ENCODE measurements at regions not wholly inside any gene's neighbourhood (a gene's known extent, or its start where the extent isn't known, plus 50 kb on each side); places are given as distances from the start of the nearest gene placed in this dataset.

DNA sequence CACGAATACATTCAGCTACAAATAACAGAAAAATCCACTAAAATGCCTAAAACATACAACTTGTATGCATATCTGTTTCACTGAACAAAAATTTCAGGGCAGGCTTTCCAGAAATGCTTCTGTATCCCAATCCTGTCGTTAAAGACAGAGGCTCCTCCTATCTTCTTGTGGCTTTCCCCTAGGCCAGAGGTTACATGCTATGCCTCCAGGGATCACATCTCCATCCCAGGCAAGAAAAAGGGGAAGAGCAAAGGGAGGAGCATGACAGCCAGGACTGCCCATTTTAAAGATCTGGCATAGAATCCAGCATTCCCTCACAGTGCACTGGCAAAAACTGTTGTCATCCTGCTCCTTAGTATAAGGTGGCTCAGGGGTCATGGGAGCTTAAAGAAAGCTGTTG lies 268.7 kb upstream of the SETBP1 start:
- no peak for TF ChIP-seq EZH2 (IDR thresholded peaks at IDR 0.05; ENCODE audit: insufficient read depth, poor library complexity, severe bottlenecking)
- no peak for TF ChIP-seq EZH2phosphoT487 (IDR thresholded peaks at IDR 0.05; ENCODE audit: insufficient read depth, low read depth)
